H54 (cell line): ENCODE measurements at regions not wholly inside any gene's neighbourhood (a gene's known extent, or its start where the extent isn't known, plus 50 kb on each side); places are given as distances from the start of the nearest gene placed in this dataset.

Experiments
- DNase-seq: peaks from one replicate; pipeline ENCODE4 v3.0.0; 2011; ENCODE audit warnings: low spot score, mixed read lengths; ENCODE audit not compliant: insufficient read length
- FAIRE-seq: peaks from 3 replicates; lab custom pipeline; 2011; peaks lifted over from hg19 to GRCh38; lab: Jason Lieb, UNC
- POLR2A ChIP-seq: IDR thresholded peaks from 2 replicates; pipeline ENCODE4 v1.6.1; 2011; ENCODE audit warnings: low read depth, mild to moderate bottlenecking, low read length

GRCh38 chr2:239487272-239487671 lies 86.5 kb upstream of the HDAC4 start:
- FAIRE-seq (no peak), DNase-seq (no peak)
- no peak for TF ChIP-seq POLR2A

GRCh38 chr2:239485622-239486021 lies 84.8 kb upstream of the HDAC4 start:
- FAIRE-seq (no peak), DNase-seq (no peak)
- TF ChIP-seq POLR2A, result no peak

GRCh38 chr2:239484571-239485355 lies 83.9 kb upstream of the HDAC4 start:
- no peak for FAIRE-seq
- DNase-seq, result no peak
- no peak for TF ChIP-seq POLR2A

DNA sequence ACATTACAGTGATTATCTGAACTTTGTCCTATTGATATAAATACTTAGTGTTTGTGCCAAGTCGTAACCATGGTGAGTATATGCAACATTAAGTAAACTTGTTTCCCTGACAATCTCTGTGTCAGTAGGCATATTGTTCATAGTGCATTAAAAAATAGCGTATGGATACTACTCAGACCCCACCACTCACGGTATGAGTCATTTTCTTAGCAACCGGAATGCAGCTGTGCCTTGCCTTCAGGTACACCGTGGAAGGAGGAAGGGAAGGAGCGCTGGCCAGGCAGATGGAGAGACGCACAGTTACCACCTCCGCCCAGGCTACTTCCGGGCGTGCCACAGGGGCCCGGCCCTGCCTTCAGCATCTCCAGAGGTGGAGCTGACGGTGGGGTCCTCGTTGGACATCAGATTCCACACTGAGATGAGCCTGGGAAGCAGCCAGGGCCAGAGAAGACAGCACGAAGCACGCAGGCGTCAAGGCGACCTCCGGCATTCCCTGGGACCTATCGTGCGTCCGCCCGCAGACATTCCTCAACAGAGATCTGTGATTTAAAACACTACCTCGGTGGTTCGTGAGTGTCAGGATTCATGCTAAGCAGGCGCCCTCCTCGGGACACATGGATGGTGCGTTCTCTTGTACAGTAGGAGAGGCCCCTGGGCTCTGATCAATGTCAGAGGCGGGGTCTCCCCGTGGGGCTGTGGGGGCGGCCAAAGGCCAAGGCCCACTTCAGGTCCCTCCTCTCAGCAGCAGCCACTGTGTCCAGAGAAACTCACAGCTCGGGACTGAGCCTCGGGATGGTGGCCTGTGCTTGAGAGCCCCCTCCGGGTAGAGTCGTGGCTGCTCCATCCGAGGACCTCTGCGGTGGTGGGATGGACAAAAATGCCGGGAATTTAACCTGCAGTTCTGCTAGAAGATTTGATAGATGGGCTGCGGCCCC lies 82.2 kb upstream of the HDAC4 start:
- TF ChIP-seq POLR2A, result no peak

GRCh38 chr2:239479471-239479870 lies 78.7 kb upstream of the HDAC4 start:
- no peak for DNase-seq
- no peak for TF ChIP-seq POLR2A
- no peak for FAIRE-seq

More for the DNA sequence above, 82.2 kb upstream of the HDAC4 start:
- DNase-seq (no peak), FAIRE-seq (no peak)

GRCh38 chr2:239477591-239477990 lies 76.8 kb upstream of the HDAC4 start:
- FAIRE-seq (no peak), DNase-seq (no peak)
- TF ChIP-seq POLR2A, result no peak

- no peak for DNase-seq
- no peak for FAIRE-seq
- TF ChIP-seq POLR2A, result no peak
These were observed 76.2 kb upstream of the HDAC4 start for GRCh38 chr2:239476757-239477585.

GRCh38 chr2:239476029-239476756 lies 75.4 kb upstream of the HDAC4 start:
- TF ChIP-seq POLR2A, result no peak
- DNase-seq, result no peak
- no peak for FAIRE-seq

GRCh38 chr2:239475161-239476028 lies 74.6 kb upstream of the HDAC4 start:
- no peak for TF ChIP-seq POLR2A
- FAIRE-seq (no peak), DNase-seq (no peak)

DNA sequence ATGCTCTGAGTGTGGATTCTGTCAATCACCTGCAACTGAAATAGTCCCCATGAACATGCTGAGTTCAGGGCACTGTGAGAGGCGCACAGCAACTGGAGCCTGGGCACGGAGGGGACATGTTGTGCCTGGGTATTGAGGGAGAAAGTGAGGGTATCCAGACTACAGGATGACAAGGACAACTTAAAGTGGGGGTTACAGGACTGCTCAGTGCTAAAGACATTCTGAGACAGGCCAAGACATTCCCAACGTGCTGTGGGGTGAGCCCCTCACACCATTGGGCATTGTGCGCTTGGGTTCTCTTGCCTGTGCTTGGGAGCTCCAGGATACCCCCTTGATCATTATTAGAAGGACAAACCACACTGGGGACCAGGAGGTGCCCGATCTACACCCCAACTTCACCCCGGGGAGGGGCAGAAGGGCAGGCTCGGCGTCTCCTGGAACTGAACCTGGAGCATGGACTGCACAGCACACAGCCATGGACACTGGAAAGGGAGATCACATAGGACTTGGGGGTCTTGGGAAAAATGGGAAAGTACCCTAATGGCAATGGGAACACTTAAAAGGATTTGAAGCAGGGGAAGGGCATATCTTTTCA lies 72.5 kb upstream of the HDAC4 start:
- DNase-seq (no peak), FAIRE-seq (no peak)
- no peak for TF ChIP-seq POLR2A

DNA sequence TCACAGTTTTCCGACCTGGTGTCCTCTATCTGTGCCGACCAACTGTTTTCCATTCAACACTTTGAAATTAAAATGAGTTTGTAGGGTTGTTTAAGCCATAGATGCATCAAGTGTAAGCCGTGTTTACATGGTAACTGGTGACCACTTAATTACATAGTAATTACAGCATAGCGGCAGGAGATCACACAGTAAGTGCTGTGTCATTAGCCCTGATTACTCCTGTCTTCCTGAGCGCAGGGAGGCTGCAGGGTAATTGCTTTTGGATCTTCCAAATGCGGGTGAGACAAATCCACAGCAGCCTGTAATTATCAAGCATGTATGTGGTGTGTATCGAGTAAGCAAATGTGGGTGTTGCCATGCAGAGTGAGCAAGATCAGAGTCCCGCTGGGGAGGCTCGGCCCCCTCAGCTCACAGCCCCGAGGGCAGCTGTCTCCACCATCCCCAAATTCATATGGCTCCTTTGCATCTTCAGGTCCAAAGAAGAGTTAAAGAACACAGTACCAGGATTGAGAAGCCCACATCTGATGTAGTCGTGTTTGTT lies 71.5 kb upstream of the HDAC4 start:
- no peak for TF ChIP-seq POLR2A
- no peak for FAIRE-seq
- DNase-seq, result no peak
